CD4-positive, alpha-beta T cell treated with Interleukin-2 at 100 ng/mL for 4 hours (primary cell): ENCODE measurements at regions not wholly inside any gene's neighbourhood (a gene's known extent, or its start where the extent isn't known, plus 50 kb on each side); places are given as distances from the start of the nearest gene placed in this dataset.

Source experiments
- DNase-seq: peaks from one replicate; pipeline ENCODE4 v3.0.0-alpha.2; 2020; ENCODE audit warnings: low spot score

- DNase-seq, result no peak
Observed at GRCh38 chr12:94062796-94063635, 85.4 kb upstream of the PLXNC1 start.

- no peak for DNase-seq
Observed at GRCh38 chr12:94070520-94070919, 77.9 kb upstream of the PLXNC1 start.

GRCh38 chr12:94071258-94071657 is 77.1 kb upstream of the PLXNC1 start:
- no peak for DNase-seq

- DNase-seq, result no peak
Observed at GRCh38 chr12:94073441-94074051, 74.8 kb upstream of the PLXNC1 start.

- DNase-seq, result no peak
Observed at GRCh38 chr12:94074216-94074979, 74.0 kb upstream of the PLXNC1 start.

GRCh38 chr12:94074980-94075629 is 73.3 kb upstream of the PLXNC1 start:
- no peak for DNase-seq

- no peak for DNase-seq
Observed at GRCh38 chr12:94077209-94077608, 71.2 kb upstream of the PLXNC1 start.

GRCh38 chr12:94078138-94078723 is 70.1 kb upstream of the PLXNC1 start:
- no peak for DNase-seq

GRCh38 chr12:94078736-94079509 is 69.5 kb upstream of the PLXNC1 start:
- DNase-seq, result no peak

GRCh38 chr12:94079566-94080340 is 68.6 kb upstream of the PLXNC1 start:
- no peak for DNase-seq

- DNase-seq, result no peak
Observed at GRCh38 chr12:94080341-94081009, 67.9 kb upstream of the PLXNC1 start.

GRCh38 chr12:94082690-94083089 is 65.7 kb upstream of the PLXNC1 start:
- no peak for DNase-seq

GRCh38 chr12:94089891-94090290 is 58.5 kb upstream of the PLXNC1 start:
- no peak for DNase-seq

- no peak for DNase-seq
Observed at GRCh38 chr12:94091624-94092023, 56.8 kb upstream of the PLXNC1 start.

- DNase-seq, result no peak
Observed at GRCh38 chr12:94092516-94093241, 55.7 kb upstream of the PLXNC1 start.

- DNase-seq, result no peak
Observed at GRCh38 chr12:94094700-94095099, 53.7 kb upstream of the PLXNC1 start.

- no peak for DNase-seq
Observed at GRCh38 chr12:94095618-94096017, 52.8 kb upstream of the PLXNC1 start.

- no peak for DNase-seq
Observed at GRCh38 chr12:94098466-94098865, 49.9 kb upstream of the PLXNC1 start.
